NOMO-1 treated with DMSO at 0.1 percent for 48 hours (cell line): ENCODE measurements at regions not wholly inside any gene's neighbourhood (a gene's known extent, or its start where the extent isn't known, plus 50 kb on each side); places are given as distances from the start of the nearest gene placed in this dataset.

Source experiments
- DNase-seq: peaks from one replicate; lab custom pipeline; 2025; ENCODE audit not compliant: unreplicated experiment; lab: John Stamatoyannopoulos, UW

DNA sequence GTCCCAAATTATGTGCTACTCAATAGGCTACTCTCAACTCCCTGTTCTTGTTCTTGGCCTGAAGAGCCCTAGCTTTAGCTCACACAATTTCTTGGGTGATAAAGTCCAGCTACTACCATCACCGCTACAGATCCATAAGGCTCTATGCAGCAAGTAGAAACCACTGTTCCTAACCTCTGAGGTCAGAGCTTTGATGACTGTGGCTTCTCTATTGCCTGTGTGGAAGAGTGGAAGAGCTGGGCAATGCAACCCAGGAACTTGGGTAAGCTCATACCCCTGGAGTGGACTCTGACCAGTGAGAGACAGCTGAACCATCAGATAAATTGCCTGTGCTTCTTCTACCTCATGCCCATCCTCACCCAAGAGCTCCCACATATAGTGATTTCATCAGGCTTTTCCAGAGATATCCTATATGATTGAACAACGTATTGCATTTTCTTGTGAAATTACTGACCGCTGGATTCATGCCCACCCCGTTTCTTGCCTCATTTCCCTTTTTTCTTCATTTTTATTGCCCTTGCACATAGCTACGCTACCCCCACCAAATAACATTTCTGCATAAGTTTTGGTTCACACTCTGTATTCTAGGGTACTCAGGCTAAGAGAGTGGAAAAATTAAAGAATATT, 172.3 kb upstream of the MBNL1 start:
- peak; percentile 94 for DNase-seq

- DNase-seq: no peak
Observed at GRCh38 chr3:152097120-152097519, 171.6 kb upstream of the MBNL1 start.

- no peak for DNase-seq
Observed at GRCh38 chr3:152097770-152098169, 171.0 kb upstream of the MBNL1 start.

DNA sequence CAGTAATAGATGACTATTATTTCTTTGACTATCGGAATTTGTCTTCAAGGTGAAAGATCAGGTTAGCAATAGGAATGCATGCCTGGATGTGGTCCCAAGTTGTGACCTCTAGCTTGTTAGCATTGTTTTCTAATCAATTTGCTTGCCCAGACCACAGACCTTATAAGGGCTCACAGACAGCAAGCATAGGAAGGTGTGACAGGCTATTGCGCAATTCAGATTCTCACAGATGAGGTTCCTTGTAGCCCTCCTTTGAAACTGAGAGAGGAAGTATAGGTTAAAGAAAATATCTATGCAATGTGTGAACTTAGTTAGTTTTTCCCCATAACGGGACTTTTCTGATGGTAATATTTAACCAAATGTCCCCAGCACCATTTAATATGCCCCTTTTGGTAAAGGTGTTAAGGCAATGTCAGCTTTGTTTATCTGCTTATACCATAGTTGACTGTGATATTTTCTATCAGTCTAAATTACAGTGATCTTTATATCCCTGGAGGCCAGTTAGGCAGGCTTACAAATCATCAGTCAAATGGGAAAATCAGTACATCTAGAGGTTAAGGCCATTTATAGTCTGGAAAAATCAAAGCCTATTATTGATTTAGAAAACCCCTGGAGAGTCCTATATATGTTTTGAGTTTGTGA, 168.1 kb upstream of the MBNL1 start:
- DNase-seq: peak; percentile 99

- DNase-seq: no peak
Observed at GRCh38 chr3:152102410-152102809, 166.3 kb upstream of the MBNL1 start.

DNA sequence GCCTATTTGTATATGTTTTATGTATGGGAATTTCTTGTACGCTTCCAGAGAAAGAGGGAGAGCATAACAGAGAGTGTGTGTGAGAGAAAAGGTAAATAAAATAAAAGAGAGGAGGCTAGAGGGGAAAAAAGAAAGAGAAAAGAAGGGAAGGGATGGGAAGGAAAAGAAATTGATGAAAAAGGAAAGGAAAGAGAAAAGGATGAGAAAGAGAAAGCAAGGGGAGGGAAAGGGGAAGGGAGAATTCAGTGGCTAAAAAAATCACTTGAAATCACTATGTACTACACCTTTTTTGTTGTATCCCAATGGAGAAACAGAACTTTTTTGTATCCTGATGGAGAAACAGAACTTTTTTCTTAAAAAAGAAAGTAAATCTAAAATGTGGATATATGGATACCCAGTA, 165.5 kb upstream of the MBNL1 start:
- no peak for DNase-seq

DNA sequence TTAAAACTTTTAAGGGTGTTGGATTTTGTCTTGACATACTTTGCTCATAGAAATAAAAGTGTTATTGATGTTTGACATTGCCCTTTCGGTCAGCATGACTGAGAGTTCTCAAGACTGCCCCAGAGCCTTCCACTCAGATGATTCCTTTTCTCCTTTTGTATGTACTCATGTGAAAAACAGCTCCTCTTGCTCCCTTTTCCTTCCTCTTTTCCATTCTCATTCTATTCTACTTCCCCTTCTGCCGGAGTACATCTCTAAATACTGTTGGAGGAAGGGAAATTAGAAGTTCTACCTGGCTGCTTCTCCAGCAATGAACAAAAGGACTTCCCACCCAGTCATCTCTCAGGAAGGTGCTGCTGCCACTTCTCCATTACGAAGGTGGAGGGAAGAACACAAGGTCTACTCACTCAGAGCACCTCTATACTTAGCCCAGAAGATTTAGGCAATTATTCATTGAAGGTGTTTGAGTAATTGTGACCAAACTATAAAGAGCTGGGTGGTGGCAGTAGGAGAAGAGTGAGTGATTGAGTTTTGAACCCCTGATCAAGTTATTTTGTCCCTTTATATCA, 163.8 kb upstream of the MBNL1 start:
- DNase-seq: peak; percentile 82

- no peak for DNase-seq
Observed at GRCh38 chr3:152105446-152105845, 163.3 kb upstream of the MBNL1 start.

DNA sequence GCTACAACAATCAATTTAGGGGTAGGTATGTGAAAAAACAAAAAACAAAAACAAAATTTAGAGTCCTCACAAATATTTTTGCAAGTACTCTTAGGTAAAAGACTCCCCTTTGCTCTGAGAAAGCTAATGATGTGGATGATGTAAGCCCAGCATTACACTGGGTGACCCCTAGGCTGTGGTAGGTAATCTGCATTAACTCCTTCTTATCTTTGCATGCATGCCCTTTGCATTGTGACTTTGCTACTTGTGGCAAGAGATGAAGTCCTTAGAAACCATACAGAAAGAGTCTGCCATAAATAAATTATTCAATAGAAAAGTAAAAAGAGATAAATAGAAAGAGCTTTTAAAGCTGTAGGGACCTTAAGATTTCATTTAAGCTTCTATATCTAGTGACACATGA, 159.7 kb upstream of the MBNL1 start:
- no peak for DNase-seq

DNA sequence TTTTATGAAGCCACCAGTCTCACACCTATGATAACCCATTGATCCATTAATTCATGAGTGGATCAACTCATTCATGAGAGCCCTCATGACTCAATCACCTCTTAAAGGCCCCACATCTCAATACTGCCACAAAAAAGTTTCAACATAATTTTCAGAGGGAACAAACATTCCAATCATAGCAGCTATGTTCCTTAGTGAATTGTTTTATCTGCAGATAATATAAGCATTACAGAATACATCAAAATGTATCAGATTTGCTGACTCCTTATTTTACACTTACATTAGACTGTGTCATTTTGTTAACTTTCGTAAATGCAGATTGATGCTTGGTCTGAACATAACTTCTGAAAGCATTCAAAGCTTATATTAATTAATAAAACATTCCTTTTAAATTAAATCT, 155.3 kb upstream of the MBNL1 start:
- no peak for DNase-seq

DNA sequence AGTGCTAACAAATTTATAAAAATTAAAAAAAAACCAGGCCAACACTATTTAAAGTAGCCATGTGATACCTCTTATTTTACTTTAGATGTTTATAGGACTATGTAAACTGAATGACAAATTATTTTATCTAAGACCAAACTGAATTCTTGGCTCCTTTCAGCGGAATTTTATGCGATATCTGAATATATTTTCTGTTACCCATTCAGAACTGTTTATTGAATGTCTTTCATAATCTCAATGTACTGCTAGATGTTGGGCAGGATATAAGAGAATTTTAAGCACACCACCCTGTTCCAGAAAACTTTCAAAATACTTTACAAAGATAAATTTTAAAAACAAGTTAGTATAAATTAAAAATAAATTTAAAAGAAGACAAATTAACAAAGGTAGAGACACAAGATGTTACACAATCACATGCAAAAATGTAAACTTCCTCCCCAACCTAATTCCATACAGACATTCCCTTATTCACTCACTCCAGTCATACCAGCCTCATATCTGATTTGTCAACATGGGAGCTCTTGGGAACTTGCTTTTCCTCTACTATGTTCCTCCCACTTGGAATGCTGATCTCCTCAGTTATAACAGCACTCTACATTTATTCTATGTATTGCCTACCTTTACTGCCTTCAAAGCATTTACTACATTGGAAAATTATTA, 154.6 kb upstream of the MBNL1 start:
- DNase-seq: no peak

DNA sequence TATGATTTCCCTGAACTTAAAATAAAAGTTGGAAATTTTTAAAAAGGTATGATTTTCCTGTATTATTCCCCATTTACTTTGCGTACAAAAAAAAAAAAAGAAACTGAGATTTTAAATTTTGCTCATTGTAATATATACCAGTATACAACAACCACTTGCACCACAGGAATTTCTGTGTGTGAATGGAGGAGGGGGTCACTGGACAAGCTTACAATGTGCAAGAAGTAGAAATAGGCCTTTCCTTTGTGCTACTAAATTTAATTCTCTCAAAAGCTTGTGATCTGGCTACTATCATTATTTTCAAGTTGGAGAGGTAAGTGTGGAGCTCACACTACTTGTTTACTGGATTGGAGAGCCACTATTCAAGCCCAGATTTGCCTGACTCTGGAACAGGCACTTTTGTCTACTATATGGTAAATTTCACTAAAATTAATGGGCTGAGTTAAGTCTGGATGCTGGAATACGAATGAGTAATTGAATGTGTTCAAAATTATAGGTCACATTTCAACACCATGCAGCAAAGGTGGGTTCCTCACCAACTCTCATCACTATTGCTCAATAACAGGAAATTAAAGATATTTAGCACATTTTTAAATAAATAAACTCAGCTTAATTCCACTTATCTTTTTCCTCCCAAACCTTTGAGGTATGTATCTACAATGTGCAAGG, 148.0 kb upstream of the MBNL1 start:
- no peak for DNase-seq

DNA sequence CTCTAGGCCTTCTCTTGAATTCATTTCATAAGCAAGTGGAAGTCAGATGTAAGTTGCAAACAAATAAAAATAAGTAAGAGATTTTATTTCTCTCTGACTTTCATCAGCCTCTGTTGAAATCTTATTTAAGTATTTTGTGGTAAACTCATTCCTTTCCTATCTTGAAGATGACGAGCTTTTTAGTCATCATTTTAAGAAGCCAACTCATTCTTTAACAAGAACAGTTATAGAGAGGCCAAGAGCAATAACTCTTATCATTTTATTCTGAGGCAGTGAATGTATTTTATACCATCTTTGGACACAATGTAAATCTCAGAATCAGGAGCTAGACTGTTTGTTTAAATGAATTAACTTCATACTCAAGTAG, 147.5 kb upstream of the MBNL1 start:
- DNase-seq: no peak

DNA sequence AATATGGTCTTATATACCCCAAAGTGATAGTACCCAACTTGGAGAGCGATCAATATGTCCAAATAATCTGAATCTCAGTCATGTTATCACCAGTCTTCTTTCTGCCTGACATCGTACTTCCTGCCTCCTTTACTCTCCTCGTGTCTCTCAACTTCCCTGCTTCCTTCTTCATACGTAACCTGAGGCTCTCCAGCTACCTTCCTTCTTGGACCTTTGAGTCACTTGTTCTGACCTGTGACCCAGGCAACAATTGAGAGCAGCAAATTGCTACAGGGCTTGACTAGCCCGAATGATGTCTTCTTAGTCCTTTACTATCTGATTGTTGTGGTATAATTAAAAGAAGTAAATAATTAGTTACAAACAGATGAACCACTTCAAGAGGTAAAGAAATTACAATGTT, 145.9 kb upstream of the MBNL1 start:
- no peak for DNase-seq

GRCh38 chr3:152123457-152123856, 145.3 kb upstream of the MBNL1 start:
- DNase-seq: no peak

- peak; percentile 23 for DNase-seq
Observed at GRCh38 chr3:152126260-152126659, 142.5 kb upstream of the MBNL1 start.

DNA sequence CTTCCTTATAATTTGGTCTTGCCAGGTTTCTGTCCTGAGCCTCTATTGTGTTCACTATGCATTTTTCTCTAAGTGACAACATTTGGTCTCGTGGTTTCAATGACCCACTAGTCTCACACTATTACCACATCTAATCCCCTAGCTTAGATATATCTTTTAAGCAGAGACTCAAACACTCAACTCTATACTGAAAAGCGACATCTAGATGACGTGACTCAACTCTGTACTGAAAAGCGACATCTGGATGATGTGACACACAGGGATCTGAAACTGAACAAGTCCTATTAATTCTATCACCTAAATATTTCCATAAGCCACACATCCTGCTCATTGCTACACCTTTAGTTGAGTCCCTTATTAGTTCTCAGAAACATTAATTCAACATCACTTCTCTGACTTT, 141.7 kb upstream of the MBNL1 start:
- DNase-seq: peak; percentile 15

- DNase-seq: no peak
Observed at GRCh38 chr3:152128356-152128755, 140.4 kb upstream of the MBNL1 start.

- no peak for DNase-seq
Observed at GRCh38 chr3:152139651-152140050, 129.1 kb upstream of the MBNL1 start.

DNA sequence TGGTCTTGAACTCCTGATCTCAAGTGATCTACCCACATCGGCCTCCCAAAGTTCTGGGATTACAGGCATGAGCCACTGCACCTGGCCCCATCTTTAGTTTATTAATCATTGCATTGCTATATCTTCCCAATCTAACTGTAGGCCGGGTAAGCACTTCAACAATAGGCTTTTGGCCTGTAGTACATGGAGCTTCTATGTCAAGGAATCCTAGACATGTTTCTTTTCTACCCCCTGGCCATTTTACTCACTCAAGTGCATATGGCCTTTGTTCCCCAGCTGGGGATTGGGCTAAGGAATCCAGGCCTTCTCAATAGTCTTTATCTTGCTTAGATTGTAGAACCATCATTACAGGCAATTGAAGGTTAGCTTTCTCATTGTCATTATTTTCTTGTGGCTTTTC, 122.3 kb upstream of the MBNL1 start:
- DNase-seq: no peak

- DNase-seq: no peak
Observed at GRCh38 chr3:152147748-152148147, 121.0 kb upstream of the MBNL1 start.

- DNase-seq: no peak
Observed at GRCh38 chr3:152148579-152148978, 120.2 kb upstream of the MBNL1 start.
